ENCODE measurements at regions not wholly inside any gene's neighbourhood (a gene's known extent, or its start where the extent isn't known, plus 50 kb on each side); places are given as distances from the start of the nearest gene placed in this dataset.

DNA sequence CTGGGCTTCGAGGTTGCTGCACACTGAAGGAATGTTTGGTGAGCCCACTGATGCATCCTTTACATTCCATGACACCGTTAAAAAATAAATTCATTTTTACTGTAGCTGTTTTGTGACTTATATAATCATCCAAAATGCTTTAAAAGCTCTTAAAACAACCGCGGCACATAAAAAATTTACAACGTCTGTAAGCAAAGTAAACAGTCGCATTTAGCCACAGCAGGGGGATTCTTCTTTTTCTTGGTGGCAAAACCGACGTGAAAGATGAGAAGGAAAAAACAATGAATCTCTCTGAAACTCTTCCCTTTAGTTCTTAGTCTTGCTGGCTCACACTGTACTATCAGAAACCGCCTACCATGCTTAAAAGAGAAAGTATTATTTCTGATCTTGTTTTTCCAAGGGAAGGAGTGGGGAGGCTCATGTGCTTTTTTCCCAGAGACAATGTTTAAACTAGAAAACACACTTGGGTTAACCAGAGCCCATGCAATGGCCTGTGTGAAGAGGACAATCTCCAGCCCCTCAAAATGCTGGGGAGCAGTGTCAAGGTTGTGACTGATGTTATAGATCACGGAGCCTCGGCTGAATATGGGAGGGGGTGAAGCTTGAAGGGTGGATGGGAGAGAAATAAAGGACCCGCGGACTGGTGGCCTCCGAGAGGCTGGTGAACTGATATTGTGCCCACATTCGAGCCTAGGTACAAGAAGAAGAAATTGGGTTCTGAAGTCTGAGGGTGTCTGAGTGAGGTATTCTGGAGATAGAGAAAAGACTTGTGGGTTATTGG, 91.1 kb downstream of the IRF8 start:
- Histone ChIP-seq H3K27ac (ENCODE audit: poor library complexity, severe bottlenecking) (no peak overlapping the region), H3K9me3 (ENCODE audit: severe bottlenecking) (no peaks in the 10 kb centered on the region), H3K4me3 (ENCODE audit: severe bottlenecking) (no peak overlapping the region), H3K27me3 (ENCODE audit: insufficient read depth, poor library complexity, severe bottlenecking) (peaks cover 83% of the 10 kb centered on the region), H3K36me3 (ENCODE audit: low read depth) (no peaks in the 10 kb centered on the region), H3K4me1 (ENCODE audit: insufficient read depth, poor library complexity, severe bottlenecking) (no peaks in the 10 kb centered on the region)
- DNase-seq (ENCODE audit: low spot score) (no peak), ATAC-seq (ENCODE audit: low read depth) (no peak)
- TF ChIP-seq, protein P1, sequence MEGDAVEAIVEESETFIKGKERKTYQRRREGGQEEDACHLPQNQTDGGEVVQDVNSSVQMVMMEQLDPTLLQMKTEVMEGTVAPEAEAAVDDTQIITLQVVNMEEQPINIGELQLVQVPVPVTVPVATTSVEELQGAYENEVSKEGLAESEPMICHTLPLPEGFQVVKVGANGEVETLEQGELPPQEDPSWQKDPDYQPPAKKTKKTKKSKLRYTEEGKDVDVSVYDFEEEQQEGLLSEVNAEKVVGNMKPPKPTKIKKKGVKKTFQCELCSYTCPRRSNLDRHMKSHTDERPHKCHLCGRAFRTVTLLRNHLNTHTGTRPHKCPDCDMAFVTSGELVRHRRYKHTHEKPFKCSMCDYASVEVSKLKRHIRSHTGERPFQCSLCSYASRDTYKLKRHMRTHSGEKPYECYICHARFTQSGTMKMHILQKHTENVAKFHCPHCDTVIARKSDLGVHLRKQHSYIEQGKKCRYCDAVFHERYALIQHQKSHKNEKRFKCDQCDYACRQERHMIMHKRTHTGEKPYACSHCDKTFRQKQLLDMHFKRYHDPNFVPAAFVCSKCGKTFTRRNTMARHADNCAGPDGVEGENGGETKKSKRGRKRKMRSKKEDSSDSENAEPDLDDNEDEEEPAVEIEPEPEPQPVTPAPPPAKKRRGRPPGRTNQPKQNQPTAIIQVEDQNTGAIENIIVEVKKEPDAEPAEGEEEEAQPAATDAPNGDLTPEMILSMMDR (IDR thresholded peaks at IDR 0.05; ENCODE audit: poor library complexity, severe bottlenecking), result no peak

DNA sequence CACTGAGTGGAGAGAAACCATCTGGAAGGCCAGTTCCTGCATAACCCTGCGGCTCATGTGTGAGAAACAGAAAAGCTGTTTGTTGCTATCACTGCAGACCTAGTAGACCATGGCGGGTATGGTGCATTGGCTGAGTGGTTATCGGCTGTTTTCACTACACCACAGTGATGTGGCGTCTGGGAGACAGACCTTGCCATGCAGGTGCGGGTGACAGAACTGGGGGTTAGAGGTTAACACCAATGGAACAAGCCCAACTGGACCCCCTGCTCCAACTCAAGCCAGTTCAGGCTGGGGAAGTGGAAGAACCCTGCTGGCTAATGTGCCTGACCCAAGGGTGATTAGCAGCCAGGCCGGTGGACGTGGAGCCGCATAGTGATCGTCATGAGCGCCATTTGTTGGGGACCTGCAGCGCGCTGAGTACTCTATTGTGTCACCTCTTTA, 91.9 kb downstream of the IRF8 start:
- Histone ChIP-seq H3K4me3 (ENCODE audit: severe bottlenecking) (no peak overlapping the region), H3K4me1 (ENCODE audit: insufficient read depth, poor library complexity, severe bottlenecking) (no peaks in the 10 kb centered on the region), H3K27me3 (ENCODE audit: insufficient read depth, poor library complexity, severe bottlenecking) (peaks cover 85% of the 10 kb centered on the region), H3K36me3 (ENCODE audit: low read depth) (no peaks in the 10 kb centered on the region), H3K9me3 (ENCODE audit: severe bottlenecking) (no peaks in the 10 kb centered on the region), H3K27ac (ENCODE audit: poor library complexity, severe bottlenecking) (no peak overlapping the region)
- DNase-seq (ENCODE audit: low spot score), result no peak
- no peak for ATAC-seq (ENCODE audit: low read depth)
- TF ChIP-seq, protein P1 (IDR thresholded peaks at IDR 0.05; ENCODE audit: poor library complexity, severe bottlenecking), result no peak

DNA sequence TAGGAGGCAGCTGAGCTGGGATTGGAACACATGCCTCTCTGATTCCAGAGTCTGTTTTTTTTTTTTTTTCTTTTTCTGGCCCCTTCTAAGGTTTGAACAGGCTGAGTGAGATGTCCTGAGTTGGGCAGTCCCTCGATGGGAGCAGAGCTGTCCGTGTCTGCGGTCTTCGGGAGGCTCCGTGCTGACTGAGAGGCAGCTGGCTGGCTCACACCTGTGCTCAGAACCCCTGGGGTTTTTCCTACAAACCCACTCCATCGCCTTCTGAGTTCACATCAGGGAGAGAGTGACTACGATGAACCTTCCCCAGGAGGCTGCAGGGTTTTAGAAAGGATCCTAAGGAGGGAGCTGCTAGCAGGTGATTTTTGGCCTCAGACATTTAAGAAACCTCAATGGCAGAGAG, 92.5 kb downstream of the IRF8 start:
- Histone ChIP-seq H3K4me3 (ENCODE audit: severe bottlenecking) (no peak overlapping the region), H3K36me3 (ENCODE audit: low read depth) (no peaks in the 10 kb centered on the region), H3K4me1 (ENCODE audit: insufficient read depth, poor library complexity, severe bottlenecking) (no peaks in the 10 kb centered on the region), H3K27me3 (ENCODE audit: insufficient read depth, poor library complexity, severe bottlenecking) (peaks cover 85% of the 10 kb centered on the region), H3K9me3 (ENCODE audit: severe bottlenecking) (no peaks in the 10 kb centered on the region), H3K27ac (ENCODE audit: poor library complexity, severe bottlenecking) (no peak overlapping the region)
- no peak for DNase-seq (ENCODE audit: low spot score)
- TF ChIP-seq, protein P1 (IDR thresholded peaks at IDR 0.05; ENCODE audit: poor library complexity, severe bottlenecking), result no peak
- no peak for ATAC-seq (ENCODE audit: low read depth)

DNA sequence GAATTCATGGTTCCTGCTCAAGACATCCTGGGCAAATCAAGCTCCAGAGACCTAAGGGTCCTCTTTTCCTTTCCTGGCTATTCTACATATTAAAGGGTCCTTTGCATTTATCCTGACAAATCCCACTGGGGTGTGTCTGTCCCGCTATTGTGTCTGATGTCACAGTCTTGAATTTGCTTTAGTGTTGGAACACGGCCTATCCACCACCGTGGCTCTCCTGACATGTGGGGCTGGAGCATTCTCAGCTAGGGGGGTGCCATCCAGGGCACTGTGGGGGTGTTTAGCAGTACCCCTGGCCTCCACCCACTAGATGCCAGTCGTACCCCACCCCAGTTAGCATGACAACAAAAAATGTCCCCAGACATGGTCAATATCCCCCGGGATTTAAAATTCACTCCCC, 92.9 kb downstream of the IRF8 start:
- Histone ChIP-seq H3K27ac (ENCODE audit: poor library complexity, severe bottlenecking) (no peak overlapping the region), H3K36me3 (ENCODE audit: low read depth) (no peaks in the 10 kb centered on the region), H3K4me1 (ENCODE audit: insufficient read depth, poor library complexity, severe bottlenecking) (no peaks in the 10 kb centered on the region), H3K9me3 (ENCODE audit: severe bottlenecking) (no peaks in the 10 kb centered on the region), H3K4me3 (ENCODE audit: severe bottlenecking) (no peak overlapping the region), H3K27me3 (ENCODE audit: insufficient read depth, poor library complexity, severe bottlenecking) (peaks cover 85% of the 10 kb centered on the region)
- ATAC-seq (ENCODE audit: low read depth), result no peak
- DNase-seq (ENCODE audit: low spot score), result no peak
- TF ChIP-seq, protein P1 (IDR thresholded peaks at IDR 0.05; ENCODE audit: poor library complexity, severe bottlenecking), result no peak

DNA sequence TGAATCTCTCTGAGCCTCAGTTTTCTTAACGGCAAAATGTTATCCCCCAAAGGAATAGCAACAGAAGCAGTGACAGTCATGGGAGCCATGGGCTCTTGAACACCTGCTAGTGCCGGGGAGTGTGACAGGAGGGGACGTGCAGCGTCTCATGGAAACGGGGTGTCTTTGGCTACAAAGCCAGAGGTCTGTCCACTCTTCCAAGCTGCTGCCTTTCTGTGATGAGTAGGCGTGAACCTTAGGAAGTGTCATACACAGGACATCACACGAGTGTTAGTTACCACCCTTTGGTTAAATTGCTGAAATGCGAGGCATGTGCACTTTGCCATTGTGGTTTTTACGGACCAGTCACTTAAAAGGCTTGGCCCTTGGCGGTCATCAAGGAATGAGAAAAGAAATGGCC, 93.4 kb downstream of the IRF8 start:
- peaks cover 81% of the 10 kb centered on the region for H3K27me3 ChIP-seq (ENCODE audit: insufficient read depth, poor library complexity, severe bottlenecking)
- TF ChIP-seq, protein P1 (IDR thresholded peaks at IDR 0.05; ENCODE audit: poor library complexity, severe bottlenecking), result no peak

More for the DNA sequence above, 93.4 kb downstream of the IRF8 start:
- Histone ChIP-seq H3K9me3 (ENCODE audit: severe bottlenecking) (no peaks in the 10 kb centered on the region), H3K27ac (ENCODE audit: poor library complexity, severe bottlenecking) (no peak overlapping the region), H3K4me3 (ENCODE audit: severe bottlenecking) (no peak overlapping the region), H3K4me1 (ENCODE audit: insufficient read depth, poor library complexity, severe bottlenecking) (no peaks in the 10 kb centered on the region), H3K36me3 (ENCODE audit: low read depth) (no peaks in the 10 kb centered on the region)
- ATAC-seq (ENCODE audit: low read depth), result no peak
- no peak for DNase-seq (ENCODE audit: low spot score)
